Mesenchymal stem cell (in vitro differentiated cells and primary cell): ENCODE measurements at regions not wholly inside any gene's neighbourhood (a gene's known extent, or its start where the extent isn't known, plus 50 kb on each side); places are given as distances from the start of the nearest gene placed in this dataset.
A peak's percentile ranks its signal among the peaks of the same experiment; 100 is the strongest.

Experiments used
- DNase-seq: peaks from one replicate; pipeline ENCODE4 v3.0.0-alpha.2; 2013
- H2AFZ ChIP-seq: one replicate; pipeline ENCODE4 v1.6.1; 2013; ENCODE audit warnings: low read depth, mild to moderate bottlenecking, control low read depth, inconsistent platforms, low read length, moderate library complexity
- H2AK5ac ChIP-seq: 2 replicates; pipeline ENCODE4 v1.6.1; 2013; ENCODE audit warnings: low read length, moderate library complexity, mild to moderate bottlenecking, inconsistent platforms; ENCODE audit not compliant: severe bottlenecking
- H2BK120ac ChIP-seq: one replicate; pipeline ENCODE4 v1.6.1; 2013; ENCODE audit warnings: low read depth, mild to moderate bottlenecking, inconsistent platforms, low read length, moderate library complexity
- H2BK12ac ChIP-seq, 2 experiments: one replicate each; pipeline ENCODE4 v1.6.1; 2013; ENCODE audit warnings: inconsistent platforms in 2 of 2, low read length in 2 of 2, mild to moderate bottlenecking in 2 of 2, moderate library complexity in 2 of 2, control low read depth in 1 of 2
- H2BK15ac ChIP-seq: one replicate; pipeline ENCODE4 v1.6.1; 2013; ENCODE audit warnings: mild to moderate bottlenecking, low read depth, inconsistent platforms; ENCODE audit not compliant: poor library complexity, severe bottlenecking
- H2BK5ac ChIP-seq: 2 replicates; pipeline ENCODE4 v1.6.1; 2013; ENCODE audit warnings: low read depth, mild to moderate bottlenecking, low read length, control low read depth, inconsistent platforms; ENCODE audit not compliant: poor library complexity, severe bottlenecking
- H3K14ac ChIP-seq, 2 experiments: one replicate each; pipeline ENCODE4 v1.6.1; 2013; ENCODE audit warnings: inconsistent platforms in 2 of 2, low read length in 2 of 2, control low read depth in 1 of 2, mild to moderate bottlenecking in 1 of 2, moderate library complexity in 1 of 2
- H3K18ac ChIP-seq, 2 experiments: one replicate each; pipeline ENCODE4 v1.6.1; 2013; ENCODE audit warnings: inconsistent platforms in 2 of 2, low read length in 2 of 2, control low read depth in 1 of 2, low read depth in 1 of 2, mild to moderate bottlenecking in 1 of 2
- H3K23ac ChIP-seq, 2 experiments: one replicate each; pipeline ENCODE4 v1.6.1; 2013; ENCODE audit warnings: inconsistent platforms in 2 of 2, low read length in 2 of 2, mild to moderate bottlenecking in 2 of 2, moderate library complexity in 2 of 2, control low read depth in 1 of 2
- H3K27ac ChIP-seq: 2 replicates; pipeline ENCODE4 v1.5.1; 2013; ENCODE audit warnings: mild to moderate bottlenecking, moderate library complexity, low read length, control low read depth, inconsistent platforms; ENCODE audit not compliant: poor library complexity, severe bottlenecking
- H3K27me3 ChIP-seq, 2 experiments: 2 replicates each; pipeline versions ENCODE4 v1.6.1 to v1.7.0; 2013; ENCODE audit warnings: low read length in 2 of 2, mild to moderate bottlenecking in 2 of 2, moderate library complexity in 2 of 2, control low read depth in 1 of 2, inconsistent platforms in 1 of 2; ENCODE audit not compliant: control insufficient read depth in 1 of 2, insufficient read depth in 1 of 2
- H3K36me3 ChIP-seq, 2 experiments: 2 replicates each; pipeline versions ENCODE4 v1.6.1 to v1.7.0; 2013; ENCODE audit warnings: low read length in 2 of 2, control low read depth in 1 of 2, inconsistent platforms in 1 of 2, low read depth in 1 of 2, mild to moderate bottlenecking in 1 of 2; ENCODE audit not compliant: insufficient read depth in 2 of 2, control insufficient read depth in 1 of 2
- H3K4ac ChIP-seq, 2 experiments: one replicate each; pipeline ENCODE4 v1.6.1; 2013; ENCODE audit warnings: inconsistent platforms in 2 of 2, low read length in 2 of 2, mild to moderate bottlenecking in 2 of 2, moderate library complexity in 2 of 2, control low read depth in 1 of 2, low read depth in 1 of 2
- H3K4me1 ChIP-seq: 2 replicates; pipeline ENCODE4 v1.6.1; 2013; ENCODE audit warnings: low read depth, low read length, control low read depth; ENCODE audit not compliant: control insufficient read depth, insufficient read depth
- H3K4me2 ChIP-seq: 2 replicates; pipeline ENCODE4 v1.6.1; 2013; ENCODE audit warnings: low read length, mild to moderate bottlenecking, inconsistent platforms; ENCODE audit not compliant: poor library complexity, severe bottlenecking
- H3K4me3 ChIP-seq, 2 experiments: 2 replicates each; pipeline versions ENCODE4 v1.5.1 to v1.7.0; 2013; ENCODE audit warnings: low read length in 2 of 2, mild to moderate bottlenecking in 2 of 2, control low read depth in 1 of 2, low read depth in 1 of 2; ENCODE audit not compliant: insufficient read depth in 1 of 2
- H3K79me1 ChIP-seq: replicated peaks from 2 replicates; pipeline ENCODE4 v1.6.1; 2013; ENCODE audit warnings: mild to moderate bottlenecking, control low read depth, low read length, inconsistent platforms; ENCODE audit not compliant: poor library complexity, severe bottlenecking
- H3K9ac ChIP-seq: 2 replicates; pipeline ENCODE4 v1.7.0; 2013; ENCODE audit warnings: mild to moderate bottlenecking, low read length, moderate library complexity
- H3K9me3 ChIP-seq: 2 replicates; pipeline ENCODE4 v1.7.0; 2013; ENCODE audit warnings: mild to moderate bottlenecking, low read length; ENCODE audit not compliant: control insufficient read depth
- H4K8ac ChIP-seq: one replicate; pipeline ENCODE4 v1.6.1; 2013; ENCODE audit warnings: inconsistent platforms, mild to moderate bottlenecking, low read length, moderate library complexity
- H4K91ac ChIP-seq: one replicate; pipeline ENCODE4 v1.6.1; 2013; ENCODE audit warnings: mild to moderate bottlenecking, low read length, inconsistent platforms
- WGBS: methylation state at CpG from one replicate; pipeline ENCODE4 v1.1.7; 2013; ENCODE audit warnings: mixed read lengths; 5-methylcytosine and 5-hydroxymethylcytosine counted together

- no peak overlapping the region for H2BK12ac ChIP-seq
- no peak overlapping the region for H3K14ac ChIP-seq
- H3K36me3 ChIP-seq: no peaks in the 10 kb centered on the region
- no peak overlapping the region for H4K8ac ChIP-seq
- H2BK120ac ChIP-seq: no peak overlapping the region
- no peaks in the 10 kb centered on the region for H3K27me3 ChIP-seq
- no peak overlapping the region for H2BK5ac ChIP-seq
- H2AK5ac ChIP-seq: peak overlapping the region; percentile 41
- no peak overlapping the region for H2AFZ ChIP-seq
- no peak overlapping the region for H3K23ac ChIP-seq
- H3K27ac ChIP-seq: no peak overlapping the region
- H3K9ac ChIP-seq: no peak overlapping the region
- no peak overlapping the region for H3K4me3 ChIP-seq
- WGBS: 88% methylated on average over 3 of the region's 3 CpGs
- H3K4me2 ChIP-seq: no peak overlapping the region
- no peak overlapping the region for H2BK15ac ChIP-seq
- H3K4me1 ChIP-seq: peaks cover 7% of the 10 kb centered on the region
- no peaks in the 10 kb centered on the region for H3K9me3 ChIP-seq
- no peak overlapping the region for H3K4ac ChIP-seq
- DNase-seq: no peak
- no peak overlapping the region for H3K18ac ChIP-seq
- H4K91ac ChIP-seq: no peak overlapping the region
- H3K79me1 ChIP-seq: no peaks in the 10 kb centered on the region
Observed at GRCh38 chr4:13983189-13983790, 355.8 kb upstream of the BOD1L1 start.

GRCh38 chr4:13984991-13985800 lies 357.7 kb upstream of the BOD1L1 start:
- Histone ChIP-seq H3K4me1 (peaks cover 12% of the 10 kb centered on the region), H3K4ac (peak overlapping the region in 1 of 2 experiments; percentile 34), H4K8ac (no peak overlapping the region), H2BK120ac (no peak overlapping the region), H3K27ac (peak overlapping the region; percentile 78), H2AK5ac (no peak overlapping the region), H2BK15ac (no peak overlapping the region), H3K79me1 (no peaks in the 10 kb centered on the region), H4K91ac (no peak overlapping the region), H3K9ac (peak overlapping the region; percentile 47), H3K9me3 (no peaks in the 10 kb centered on the region), H2AFZ (no peak overlapping the region), H2BK5ac (peak overlapping the region; percentile 46), H3K4me3 (no peak overlapping the region), H3K36me3 (no peaks in the 10 kb centered on the region), H3K23ac (no peak overlapping the region), H3K27me3 (no peaks in the 10 kb centered on the region), H2BK12ac (no peak overlapping the region), H3K14ac (no peak overlapping the region), H3K18ac (no peak overlapping the region), H3K4me2 (no peak overlapping the region)
- DNase-seq: no peak
- 67% methylated on average over 1 of the region's 3 CpGs for WGBS

- H3K4me1 ChIP-seq: peaks cover 12% of the 10 kb centered on the region
- no peak for DNase-seq
- no peak overlapping the region for H3K4me3 ChIP-seq
- no peak overlapping the region for H2BK15ac ChIP-seq
- no peak overlapping the region for H2AK5ac ChIP-seq
- H2BK12ac ChIP-seq: no peak overlapping the region
- H3K36me3 ChIP-seq: no peaks in the 10 kb centered on the region
- WGBS: 80% methylated on average over 3 of the region's 3 CpGs
- H2AFZ ChIP-seq: no peak overlapping the region
- H4K8ac ChIP-seq: no peak overlapping the region
- H3K27me3 ChIP-seq: no peaks in the 10 kb centered on the region
- no peak overlapping the region for H3K23ac ChIP-seq
- H3K9ac ChIP-seq: peak overlapping the region; percentile 47
- H3K9me3 ChIP-seq: no peaks in the 10 kb centered on the region
- no peak overlapping the region for H3K18ac ChIP-seq
- no peak overlapping the region for H3K4ac ChIP-seq
- H3K4me2 ChIP-seq: no peak overlapping the region
- no peaks in the 10 kb centered on the region for H3K79me1 ChIP-seq
- H4K91ac ChIP-seq: no peak overlapping the region
- H2BK5ac ChIP-seq: no peak overlapping the region
- H3K27ac ChIP-seq: peak overlapping the region; percentile 78
- no peak overlapping the region for H2BK120ac ChIP-seq
- no peak overlapping the region for H3K14ac ChIP-seq
Observed at GRCh38 chr4:13985837-13986236, 358.3 kb upstream of the BOD1L1 start.

GRCh38 chr4:13986548-13986947 lies 359.0 kb upstream of the BOD1L1 start:
- H3K4ac ChIP-seq: no peak overlapping the region
- WGBS: 97% methylated on average over 3 of the region's 4 CpGs
- H2BK15ac ChIP-seq: no peak overlapping the region
- H3K18ac ChIP-seq: no peak overlapping the region
- peaks cover 9% of the 10 kb centered on the region for H3K4me1 ChIP-seq
- H3K27me3 ChIP-seq: no peaks in the 10 kb centered on the region
- H3K36me3 ChIP-seq: no peaks in the 10 kb centered on the region
- no peak for DNase-seq
- H4K91ac ChIP-seq: no peak overlapping the region
- H3K79me1 ChIP-seq: no peaks in the 10 kb centered on the region
- H3K23ac ChIP-seq: no peak overlapping the region
- no peak overlapping the region for H3K4me2 ChIP-seq
- peak overlapping the region; percentile 2 for H2AK5ac ChIP-seq
- no peaks in the 10 kb centered on the region for H3K9me3 ChIP-seq
- no peak overlapping the region for H3K4me3 ChIP-seq
- peak overlapping the region; percentile 47 for H3K9ac ChIP-seq
- H2AFZ ChIP-seq: no peak overlapping the region
- no peak overlapping the region for H2BK5ac ChIP-seq
- H3K14ac ChIP-seq: no peak overlapping the region
- no peak overlapping the region for H2BK120ac ChIP-seq
- peak overlapping the region; percentile 6 for H3K27ac ChIP-seq
- H4K8ac ChIP-seq: no peak overlapping the region
- no peak overlapping the region for H2BK12ac ChIP-seq
